ENCODE measurements at regions not wholly inside any gene's neighbourhood (a gene's known extent, or its start where the extent isn't known, plus 50 kb on each side); places are given as distances from the start of the nearest gene placed in this dataset.

DNA sequence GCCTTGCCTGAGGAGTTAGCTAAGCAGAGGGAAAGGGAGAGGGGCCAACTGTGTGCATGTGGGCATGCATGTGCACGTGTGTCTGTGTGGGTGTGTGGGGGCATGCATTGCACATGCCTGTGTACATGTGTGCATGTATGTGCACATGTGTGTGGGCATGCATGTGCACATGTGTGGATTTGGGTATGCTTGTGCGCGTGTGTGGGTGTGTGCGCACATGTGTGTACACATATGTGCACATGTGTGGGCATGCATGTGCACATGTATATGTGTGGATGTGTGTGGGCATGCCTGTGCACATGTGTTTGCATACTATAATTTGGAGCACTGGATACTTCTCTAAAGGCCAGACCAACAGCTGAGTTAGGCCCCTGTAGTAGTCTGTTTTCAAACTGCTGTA is 350.0 kb downstream of the PRDM2 start:
- no peak for ATAC-seq
- H3K27ac Mint-ChIP-seq = no peak overlapping the region
- TF ChIP-seq, protein P1, sequence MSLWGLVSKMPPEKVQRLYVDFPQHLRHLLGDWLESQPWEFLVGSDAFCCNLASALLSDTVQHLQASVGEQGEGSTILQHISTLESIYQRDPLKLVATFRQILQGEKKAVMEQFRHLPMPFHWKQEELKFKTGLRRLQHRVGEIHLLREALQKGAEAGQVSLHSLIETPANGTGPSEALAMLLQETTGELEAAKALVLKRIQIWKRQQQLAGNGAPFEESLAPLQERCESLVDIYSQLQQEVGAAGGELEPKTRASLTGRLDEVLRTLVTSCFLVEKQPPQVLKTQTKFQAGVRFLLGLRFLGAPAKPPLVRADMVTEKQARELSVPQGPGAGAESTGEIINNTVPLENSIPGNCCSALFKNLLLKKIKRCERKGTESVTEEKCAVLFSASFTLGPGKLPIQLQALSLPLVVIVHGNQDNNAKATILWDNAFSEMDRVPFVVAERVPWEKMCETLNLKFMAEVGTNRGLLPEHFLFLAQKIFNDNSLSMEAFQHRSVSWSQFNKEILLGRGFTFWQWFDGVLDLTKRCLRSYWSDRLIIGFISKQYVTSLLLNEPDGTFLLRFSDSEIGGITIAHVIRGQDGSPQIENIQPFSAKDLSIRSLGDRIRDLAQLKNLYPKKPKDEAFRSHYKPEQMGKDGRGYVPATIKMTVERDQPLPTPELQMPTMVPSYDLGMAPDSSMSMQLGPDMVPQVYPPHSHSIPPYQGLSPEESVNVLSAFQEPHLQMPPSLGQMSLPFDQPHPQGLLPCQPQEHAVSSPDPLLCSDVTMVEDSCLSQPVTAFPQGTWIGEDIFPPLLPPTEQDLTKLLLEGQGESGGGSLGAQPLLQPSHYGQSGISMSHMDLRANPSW (CRISPR knock-in tag; conservative IDR thresholded peaks at IDR 0.05; ENCODE audit: low read depth) = no peak
- TF ChIP-seq NFATC4 (CRISPR knock-in tag; IDR thresholded peaks at IDR 0.05) = no peak
- TF ChIP-seq RORB (CRISPR knock-in tag; IDR thresholded peaks at IDR 0.05) = no peak
- TF ChIP-seq SMAD3 (CRISPR knock-in tag; IDR thresholded peaks at IDR 0.05; ENCODE audit: borderline replicate concordance) = no peak
- TF ChIP-seq OVOL2 (CRISPR knock-in tag; IDR thresholded peaks at IDR 0.05; ENCODE audit: borderline replicate concordance) = no peak
- no peak for TF ChIP-seq E2F5 (CRISPR knock-in tag; IDR thresholded peaks at IDR 0.05)
- TF ChIP-seq ZNF263 (CRISPR knock-in tag; IDR thresholded peaks at IDR 0.05; ENCODE audit: low read depth) = no peak
- TF ChIP-seq PRRX2 (CRISPR knock-in tag; IDR thresholded peaks at IDR 0.05) = no peak
- TF ChIP-seq RELA (CRISPR knock-in tag; IDR thresholded peaks at IDR 0.05; ENCODE audit: borderline replicate concordance) = no peak
- TF ChIP-seq ZNF396 (CRISPR knock-in tag; IDR thresholded peaks at IDR 0.05; ENCODE audit: borderline replicate concordance) = no peak
- TF ChIP-seq HMGA2 (CRISPR knock-in tag; IDR thresholded peaks at IDR 0.05) = no peak
- no peak for TF ChIP-seq CDX4 (CRISPR knock-in tag; IDR thresholded peaks at IDR 0.05; ENCODE audit: borderline replicate concordance)
- no peak for TF ChIP-seq FOXK1 (CRISPR knock-in tag; IDR thresholded peaks at IDR 0.05)
- TF ChIP-seq NR2C2 (CRISPR knock-in tag; IDR thresholded peaks at IDR 0.05) = no peak
- CTCF ChIA-PET = no interaction called here
- no peak for DNase-seq (ENCODE audit: low spot score)
- H3K36me3 Mint-ChIP-seq = no peaks in the 10 kb centered on the region
- H3K27me3 Mint-ChIP-seq (ENCODE audit: low read depth) = peaks cover 16% of the 10 kb centered on the region
- POLR2A ChIA-PET = no interaction called here
- no peak overlapping the region for H3K4me3 Mint-ChIP-seq
- 0 out of 2 replicates have a peak, but pooled peaks cover 3% of the 10 kb centered on the region for H3K4me1 Mint-ChIP-seq
- H3K9me3 Mint-ChIP-seq = peaks cover 12% of the 10 kb centered on the region

- no peak overlapping the region for H3K4me3 Mint-ChIP-seq
- H3K27ac Mint-ChIP-seq = no peak overlapping the region
- ATAC-seq = no peak
- ChIA-PET POLR2A (no interaction called here), CTCF (no interaction called here)
- peaks cover 30% of the 10 kb centered on the region for H3K27me3 Mint-ChIP-seq (ENCODE audit: low read depth)
- DNase-seq (ENCODE audit: low spot score) = no peak
- H3K9me3 Mint-ChIP-seq = peaks cover 12% of the 10 kb centered on the region
- H3K36me3 Mint-ChIP-seq = no peaks in the 10 kb centered on the region
- TF ChIP-seq, protein P2, sequence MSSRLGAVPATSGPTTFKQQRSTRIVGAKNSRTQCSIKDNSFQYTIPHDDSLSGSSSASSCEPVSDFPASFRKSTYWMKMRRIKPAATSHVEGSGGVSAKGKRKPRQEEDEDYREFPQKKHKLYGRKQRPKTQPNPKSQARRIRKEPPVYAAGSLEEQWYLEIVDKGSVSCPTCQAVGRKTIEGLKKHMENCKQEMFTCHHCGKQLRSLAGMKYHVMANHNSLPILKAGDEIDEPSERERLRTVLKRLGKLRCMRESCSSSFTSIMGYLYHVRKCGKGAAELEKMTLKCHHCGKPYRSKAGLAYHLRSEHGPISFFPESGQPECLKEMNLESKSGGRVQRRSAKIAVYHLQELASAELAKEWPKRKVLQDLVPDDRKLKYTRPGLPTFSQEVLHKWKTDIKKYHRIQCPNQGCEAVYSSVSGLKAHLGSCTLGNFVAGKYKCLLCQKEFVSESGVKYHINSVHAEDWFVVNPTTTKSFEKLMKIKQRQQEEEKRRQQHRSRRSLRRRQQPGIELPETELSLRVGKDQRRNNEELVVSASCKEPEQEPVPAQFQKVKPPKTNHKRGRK (CRISPR knock-in tag; IDR thresholded peaks at IDR 0.05; ENCODE audit: borderline replicate concordance) = no peak
- TF ChIP-seq CDX4 (CRISPR knock-in tag; IDR thresholded peaks at IDR 0.05; ENCODE audit: borderline replicate concordance) = no peak
- no peak for TF ChIP-seq ZNF317 (CRISPR knock-in tag; IDR thresholded peaks at IDR 0.05; ENCODE audit: borderline replicate concordance, low read depth)
- no peak for TF ChIP-seq ATF1 (CRISPR knock-in tag; IDR thresholded peaks at IDR 0.05)
- H3K4me1 Mint-ChIP-seq = 0 out of 2 replicates have a peak, but pooled peaks cover 3% of the 10 kb centered on the region
Measured at GRCh38 chr1:14055442-14056223, 355.6 kb downstream of the PRDM2 start.
